Fibroblast of lung (primary cell): ENCODE measurements at regions not wholly inside any gene's neighbourhood (a gene's known extent, or its start where the extent isn't known, plus 50 kb on each side); places are given as distances from the start of the nearest gene placed in this dataset.

Source experiments
- DNase-seq, 2 donors: peaks; one replicate each; pipeline versions ENCODE4 v3.0.0 to v3.0.0-alpha.2; 2010; ENCODE audit warnings: low read depth in 2 of 2
- H2AFZ ChIP-seq: 2 replicates; pipeline ENCODE4 v1.5.1; 2012; ENCODE audit warnings: low read length, control low read depth, inconsistent platforms
- H3K27ac ChIP-seq: 2 replicates; pipeline ENCODE4 v1.5.1; 2011; ENCODE audit warnings: low read length, control low read depth; ENCODE audit not compliant: insufficient read depth
- H3K27me3 ChIP-seq: 2 replicates; pipeline ENCODE4 v1.5.1; 2011; ENCODE audit warnings: mild to moderate bottlenecking, low read length; ENCODE audit not compliant: control insufficient read depth, insufficient read depth
- H3K36me3 ChIP-seq: 2 replicates; pipeline ENCODE4 v1.5.1; 2011; ENCODE audit warnings: low read length; ENCODE audit not compliant: control insufficient read depth, insufficient read depth
- H3K4me1 ChIP-seq: 2 replicates; pipeline ENCODE4 v1.5.1; 2011; ENCODE audit warnings: low read length; ENCODE audit not compliant: control insufficient read depth, insufficient read depth; ENCODE audit errors: extremely low read depth
- H3K4me2 ChIP-seq: 2 replicates; pipeline ENCODE4 v1.5.1; 2011; ENCODE audit warnings: low read length, control low read depth; ENCODE audit not compliant: insufficient read depth; ENCODE audit errors: extremely low read depth
- H3K4me3 ChIP-seq, 4 experiments: fragments of 200-600 bp in 1 of 4; sonication (generic) in 1 of 4; replicated peaks in 1 of 4; 2 replicates each; pipeline ENCODE4 v1.5.1; 2011 to 2016; ENCODE audit warnings: low read length in 4 of 4, low read depth in 3 of 4, mild to moderate bottlenecking in 3 of 4, control low read depth in 2 of 4, inconsistent platforms in 1 of 4, mixed read lengths in 1 of 4; ENCODE audit not compliant: insufficient read depth in 1 of 4; ENCODE audit errors: control extremely low read depth in 1 of 4
- H3K79me2 ChIP-seq: 2 replicates; pipeline ENCODE4 v1.5.1; 2012; ENCODE audit warnings: mild to moderate bottlenecking, low read length, inconsistent platforms; ENCODE audit not compliant: control insufficient read depth, insufficient read depth
- H3K9ac ChIP-seq: 2 replicates; pipeline ENCODE4 v1.5.1; 2011; ENCODE audit warnings: mild to moderate bottlenecking, low read length, control low read depth; ENCODE audit not compliant: insufficient read depth
- H3K9me3 ChIP-seq: 2 replicates; pipeline ENCODE4 v1.5.1; 2012; ENCODE audit warnings: low read depth, low read length; ENCODE audit not compliant: control insufficient read depth, insufficient read depth
- H4K20me1 ChIP-seq: 2 replicates; pipeline ENCODE4 v1.5.1; 2011; ENCODE audit warnings: low read length; ENCODE audit not compliant: control insufficient read depth, insufficient read depth; ENCODE audit errors: extremely low read depth
- CTCF ChIP-seq, 2 donors: IDR thresholded peaks in 1 of 2; conservative IDR thresholded peaks in 1 of 2; 1 replicate in 1 of 2; 2 replicates in 1 of 2; pipeline ENCODE4 v1.5.1; 2011 to 2012; ENCODE audit warnings: low read length in 2 of 2, control low read depth in 1 of 2, inconsistent platforms in 1 of 2, low read depth in 1 of 2, mild to moderate bottlenecking in 1 of 2
- EZH2 ChIP-seq: IDR thresholded peaks from 2 replicates; pipeline ENCODE4 v1.5.1; 2012; ENCODE audit warnings: low read length, control low read depth, mild to moderate bottlenecking; ENCODE audit errors: missing control alignments

- no peaks in the 10 kb centered on the region for H3K27me3 ChIP-seq
- no peak overlapping the region for H3K4me3 ChIP-seq
- DNase-seq: no peak
- H3K4me1 ChIP-seq: no peaks in the 10 kb centered on the region
- H3K79me2 ChIP-seq: no peaks in the 10 kb centered on the region
- H3K36me3 ChIP-seq: no peaks in the 10 kb centered on the region
- H3K4me2 ChIP-seq: no peak overlapping the region
- H3K27ac ChIP-seq: no peak overlapping the region
- H2AFZ ChIP-seq: no peak overlapping the region
- no peak for TF ChIP-seq CTCF (conservative IDR thresholded peaks at IDR 0.05 in 1 of 2, IDR thresholded peaks at IDR 0.05 in 1 of 2; ENCODE audit: low read depth in 1 of 2, low read length in 2 of 2)
- TF ChIP-seq EZH2: no peak
- H3K9me3 ChIP-seq: no peaks in the 10 kb centered on the region
- no peaks in the 10 kb centered on the region for H4K20me1 ChIP-seq
- no peak overlapping the region for H3K9ac ChIP-seq
Observed at GRCh38 chr10:130997267-130998045, 314.1 kb downstream of the TCERG1L start.

- no peaks in the 10 kb centered on the region for H4K20me1 ChIP-seq
- H3K4me3 ChIP-seq: no peak overlapping the region
- H3K27me3 ChIP-seq: no peaks in the 10 kb centered on the region
- H3K79me2 ChIP-seq: no peaks in the 10 kb centered on the region
- H3K9me3 ChIP-seq: no peaks in the 10 kb centered on the region
- TF ChIP-seq CTCF (conservative IDR thresholded peaks at IDR 0.05 in 1 of 2, IDR thresholded peaks at IDR 0.05 in 1 of 2; ENCODE audit: low read depth in 1 of 2, low read length in 2 of 2): no peak
- no peak for TF ChIP-seq EZH2
- H3K36me3 ChIP-seq: no peaks in the 10 kb centered on the region
- H2AFZ ChIP-seq: no peak overlapping the region
- H3K27ac ChIP-seq: no peak overlapping the region
- no peak overlapping the region for H3K9ac ChIP-seq
- H3K4me1 ChIP-seq: no peaks in the 10 kb centered on the region
- DNase-seq: no peak
- no peak overlapping the region for H3K4me2 ChIP-seq
Observed at GRCh38 chr10:130998046-130998435, 313.5 kb downstream of the TCERG1L start.

GRCh38 chr10:130998642-130999041, 312.9 kb downstream of the TCERG1L start:
- Histone ChIP-seq H3K36me3 (no peaks in the 10 kb centered on the region), H4K20me1 (no peaks in the 10 kb centered on the region), H3K27me3 (no peaks in the 10 kb centered on the region), H3K9ac (no peak overlapping the region), H3K4me2 (no peak overlapping the region), H3K9me3 (no peaks in the 10 kb centered on the region), H3K4me3 (no peak overlapping the region), H3K79me2 (no peaks in the 10 kb centered on the region), H2AFZ (no peak overlapping the region), H3K27ac (no peak overlapping the region), H3K4me1 (no peaks in the 10 kb centered on the region)
- no peak for DNase-seq
- no peak for TF ChIP-seq CTCF (conservative IDR thresholded peaks at IDR 0.05 in 1 of 2, IDR thresholded peaks at IDR 0.05 in 1 of 2; ENCODE audit: low read depth in 1 of 2, low read length in 2 of 2)
- TF ChIP-seq EZH2: no peak
